GM12872 (cell line): ENCODE measurements at regions not wholly inside any gene's neighbourhood (a gene's known extent, or its start where the extent isn't known, plus 50 kb on each side); places are given as distances from the start of the nearest gene placed in this dataset.

Source experiments
- CTCF ChIP-seq: IDR thresholded peaks from 3 replicates; pipeline ENCODE4 v1.5.1; 2011; ENCODE audit warnings: low read depth, mild to moderate bottlenecking, low read length, moderate library complexity; ENCODE audit not compliant: insufficient read depth

- no peak for TF ChIP-seq CTCF
These were observed 134.1 kb upstream of the PLEKHG7 start for GRCh38 chr12:92568691-92569090.

GRCh38 chr12:92566448-92567019 lies 136.3 kb upstream of the PLEKHG7 start:
- TF ChIP-seq CTCF: no peak

- no peak for TF ChIP-seq CTCF
These were observed 139.0 kb upstream of the PLEKHG7 start for GRCh38 chr12:92563819-92564218.

- TF ChIP-seq CTCF: no peak
These were observed 140.6 kb upstream of the PLEKHG7 start for GRCh38 chr12:92562063-92562734.

- no peak for TF ChIP-seq CTCF
These were observed 141.3 kb upstream of the PLEKHG7 start for GRCh38 chr12:92561543-92561899.

GRCh38 chr12:92560713-92561542 lies 141.9 kb upstream of the PLEKHG7 start:
- no peak for TF ChIP-seq CTCF

GRCh38 chr12:92558806-92559205 lies 144.0 kb upstream of the PLEKHG7 start:
- TF ChIP-seq CTCF: no peak
